Heart left ventricle (tissue), 16 donors: ENCODE measurements at regions not wholly inside any gene's neighbourhood (a gene's known extent, or its start where the extent isn't known, plus 50 kb on each side); places are given as distances from the start of the nearest gene placed in this dataset.

Experiments used
- ATAC-seq, 4 donors: fragments of 200-7000 bp; cut with Tn5 transposase; one replicate each; pipeline ENCODE4 v1.9.1; 2020 to 2022; ENCODE audit warnings: moderate library complexity in 4 of 4, mild to moderate bottlenecking in 3 of 4, moderate number of reproducible peaks in 1 of 4
- DNase-seq, 5 donors: peaks; one replicate each; pipeline ENCODE4 v3.0.0-alpha.2; 2020
- H3K27ac ChIP-seq, 12 donors: fragments of 200-600 bp; sonication (generic) in 4 of 12; one replicate each; pipeline versions ENCODE4 v1.5.0 to v1.8.0; 2016 to 2022; ENCODE audit warnings: mild to moderate bottlenecking in 2 of 12
- H3K27me3 ChIP-seq, 9 donors: fragments of 200-600 bp; sonication (generic) in 2 of 9; one replicate each; pipeline versions ENCODE4 v1.5.1 to v1.8.0; 2016 to 2022; ENCODE audit warnings: mild to moderate bottlenecking in 3 of 9
- H3K36me3 ChIP-seq, 9 donors: fragments of 200-600 bp; sonication (generic) in 2 of 9; one replicate each; pipeline versions ENCODE4 v1.5.0 to v1.8.0; 2018 to 2022; ENCODE audit warnings: mild to moderate bottlenecking in 2 of 9
- H3K4me1 ChIP-seq, 12 donors: fragments of 200-600 bp; sonication (generic) in 4 of 12; one replicate each; pipeline versions ENCODE4 v1.5.0 to v1.8.0; 2016 to 2022; ENCODE audit warnings: mild to moderate bottlenecking in 3 of 12
- H3K4me3 ChIP-seq, 12 donors: fragments of 200-600 bp; sonication (generic) in 4 of 12; one replicate each; pipeline versions ENCODE4 v1.5.0 to v1.8.0; 2017 to 2022; ENCODE audit warnings: mild to moderate bottlenecking in 9 of 12, moderate library complexity in 4 of 12
- H3K9me3 ChIP-seq, 12 donors: fragments of 200-600 bp; sonication (generic) in 4 of 12; one replicate each; pipeline versions ENCODE4 v1.5.0 to v1.8.0; 2016 to 2022; ENCODE audit warnings: mild to moderate bottlenecking in 1 of 12
- POLR2A ChIP-seq, 2 donors: fragments of 450-650 bp; IDR thresholded peaks; one replicate each; pipeline ENCODE4 v1.6.1; 2017; ENCODE audit warnings: antibody characterized with exemption in 2 of 2, mild to moderate bottlenecking in 2 of 2, moderate library complexity in 2 of 2
- WGBS, 4 donors: extraction: QIAGEN DNeasy Blood & Tissue Kit in 2 of 4; methylation state at CpG; one replicate each; pipeline versions ENCODE4 v1.1.5 to v1.1.7; 2013 to 2018; 5-methylcytosine and 5-hydroxymethylcytosine counted together
- intact Hi-C, 10 donors: fragments of 100-400 bp; cut with DNase I; formaldehyde crosslinking; loops; one replicate each; pipeline versions ENCODE4 v1.11.1 to v1.14.2; 2022
- TF ChIP-seq, protein P1 (sequence below), 12 donors: fragments of 200-600 bp; sonication (generic) in 4 of 12; IDR thresholded peaks; one replicate each; pipeline versions ENCODE4 v1.5.0 to v1.8.0; 2018 to 2022; ENCODE audit warnings: antibody characterized with exemption in 12 of 12, mild to moderate bottlenecking in 5 of 12
- donor health status: ischemic (EF 13 %, LVEDD 7.1; RV severe dilation, severe dysfunction).
- donor health status: healthy with polysubstance abuse.
- donor health status: DM: no; HTN: yes; CAD: no.
- donor health status: DM: no; HTN: no; CAD: no.
- donor health status: ischemic (EF 25% LVEDD 6.9; RV normal size, moderate dysfunction).
- donor health status: ischemic (EF 25% LVEDD 5.7; RV mildly dilated, moderate dysfunction).
- donor health status: healthy.
- donor health status: DM: yes; HTN: yes; CAD: no.
- donor health status: ischemic (EF 35%, LVEDD 5.7; RV mildly dilated, moderate dysfunction).
- donor health status: nonischemic (EF 11% LVEDD 7.7; RV severe dilation, severe dysfunction).
- donor health status: DM: yes; HTN: yes; CAD: no.
- donor health status: PGD.
- donor health status: ischemic (EF 29% LVEDD 5.4; RV normal size, mild dysfunction).
- donor health status: nonischemic (EF 23%, LVEDD 6.1; RV moderate dilation, normal function).

DNA sequence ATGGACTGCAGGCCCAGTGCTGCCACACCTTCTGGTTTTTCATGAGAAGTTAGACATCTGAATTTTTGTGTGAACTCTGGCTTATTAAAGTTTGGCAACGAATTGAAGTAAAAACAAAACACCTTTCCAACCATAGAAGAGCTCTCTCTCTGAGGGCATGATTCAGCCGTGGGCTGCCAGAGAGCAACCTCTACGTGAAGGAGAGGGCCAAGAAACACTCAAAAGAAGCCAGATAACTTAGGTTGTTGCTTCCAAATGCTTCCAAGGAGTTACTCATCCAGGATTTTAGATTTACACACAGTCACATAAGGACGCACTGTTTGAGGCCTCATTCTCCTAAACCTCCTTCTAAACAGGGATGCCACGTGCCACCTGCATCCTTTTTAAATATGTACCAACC, 65.5 kb downstream of the NRN1 start:
- no peak for TF ChIP-seq POLR2A (IDR thresholded peaks at IDR 0.05)
- TF ChIP-seq, protein P1, sequence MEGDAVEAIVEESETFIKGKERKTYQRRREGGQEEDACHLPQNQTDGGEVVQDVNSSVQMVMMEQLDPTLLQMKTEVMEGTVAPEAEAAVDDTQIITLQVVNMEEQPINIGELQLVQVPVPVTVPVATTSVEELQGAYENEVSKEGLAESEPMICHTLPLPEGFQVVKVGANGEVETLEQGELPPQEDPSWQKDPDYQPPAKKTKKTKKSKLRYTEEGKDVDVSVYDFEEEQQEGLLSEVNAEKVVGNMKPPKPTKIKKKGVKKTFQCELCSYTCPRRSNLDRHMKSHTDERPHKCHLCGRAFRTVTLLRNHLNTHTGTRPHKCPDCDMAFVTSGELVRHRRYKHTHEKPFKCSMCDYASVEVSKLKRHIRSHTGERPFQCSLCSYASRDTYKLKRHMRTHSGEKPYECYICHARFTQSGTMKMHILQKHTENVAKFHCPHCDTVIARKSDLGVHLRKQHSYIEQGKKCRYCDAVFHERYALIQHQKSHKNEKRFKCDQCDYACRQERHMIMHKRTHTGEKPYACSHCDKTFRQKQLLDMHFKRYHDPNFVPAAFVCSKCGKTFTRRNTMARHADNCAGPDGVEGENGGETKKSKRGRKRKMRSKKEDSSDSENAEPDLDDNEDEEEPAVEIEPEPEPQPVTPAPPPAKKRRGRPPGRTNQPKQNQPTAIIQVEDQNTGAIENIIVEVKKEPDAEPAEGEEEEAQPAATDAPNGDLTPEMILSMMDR (IDR thresholded peaks at IDR 0.05) = no peak
- Histone ChIP-seq H3K27ac (no peak overlapping the region), H3K9me3 (peaks cover 0 to 21% (median 12%) of the 10 kb centered on the region in 12 donors), H3K36me3 (no peaks in the 10 kb centered on the region), H3K4me1 (peaks cover 0 to 14% (median 3%) of the 10 kb centered on the region in 12 donors), H3K4me3 (no peak overlapping the region), H3K27me3 (no peaks in the 10 kb centered on the region)
- DNase-seq = no peak
- WGBS, 4 donors = 76 to 80% (median 80%) methylated on average over 5 of the region's 5 CpGs
- peak in 1 of 4 donors; percentile 76 for ATAC-seq
- intact Hi-C loops = no loop called here

DNA sequence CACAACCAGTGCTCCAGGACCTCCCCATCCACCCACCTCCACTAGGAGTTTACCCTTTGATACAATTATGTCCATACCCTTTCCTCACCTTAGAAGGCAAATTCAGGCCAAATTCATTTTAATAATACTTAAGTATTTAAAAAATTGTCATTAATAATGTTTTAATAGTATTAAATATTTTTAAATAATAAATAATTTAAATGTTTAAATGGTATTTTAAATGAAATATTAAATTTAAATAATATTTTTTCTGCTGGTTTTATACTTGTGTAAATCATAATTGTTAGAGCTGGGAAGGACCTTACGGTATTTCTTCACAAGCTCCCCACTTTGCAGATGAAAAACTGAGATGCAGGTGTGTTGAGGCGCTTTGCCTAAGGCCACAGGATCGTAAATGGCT, 67.8 kb downstream of the NRN1 start:
- no peak overlapping the region for H3K4me3 ChIP-seq
- H3K4me1 ChIP-seq = peaks cover 0 to 14% (median 3%) of the 10 kb centered on the region in 12 donors
- H3K27me3 ChIP-seq = no peaks in the 10 kb centered on the region
- H3K27ac ChIP-seq = no peak overlapping the region
- intact Hi-C loops = no loop called here
- H3K9me3 ChIP-seq = peaks cover 0 to 14% (median 10%) of the 10 kb centered on the region in 12 donors
- no peak for TF ChIP-seq POLR2A (IDR thresholded peaks at IDR 0.05)
- TF ChIP-seq, protein P1 (IDR thresholded peaks at IDR 0.05) = no peak
- 95 to 99% (median 97%) methylated on average over 3 of the region's 3 CpGs for WGBS, 4 donors
- H3K36me3 ChIP-seq = no peaks in the 10 kb centered on the region
- ATAC-seq (no peak), DNase-seq (no peak)

DNA sequence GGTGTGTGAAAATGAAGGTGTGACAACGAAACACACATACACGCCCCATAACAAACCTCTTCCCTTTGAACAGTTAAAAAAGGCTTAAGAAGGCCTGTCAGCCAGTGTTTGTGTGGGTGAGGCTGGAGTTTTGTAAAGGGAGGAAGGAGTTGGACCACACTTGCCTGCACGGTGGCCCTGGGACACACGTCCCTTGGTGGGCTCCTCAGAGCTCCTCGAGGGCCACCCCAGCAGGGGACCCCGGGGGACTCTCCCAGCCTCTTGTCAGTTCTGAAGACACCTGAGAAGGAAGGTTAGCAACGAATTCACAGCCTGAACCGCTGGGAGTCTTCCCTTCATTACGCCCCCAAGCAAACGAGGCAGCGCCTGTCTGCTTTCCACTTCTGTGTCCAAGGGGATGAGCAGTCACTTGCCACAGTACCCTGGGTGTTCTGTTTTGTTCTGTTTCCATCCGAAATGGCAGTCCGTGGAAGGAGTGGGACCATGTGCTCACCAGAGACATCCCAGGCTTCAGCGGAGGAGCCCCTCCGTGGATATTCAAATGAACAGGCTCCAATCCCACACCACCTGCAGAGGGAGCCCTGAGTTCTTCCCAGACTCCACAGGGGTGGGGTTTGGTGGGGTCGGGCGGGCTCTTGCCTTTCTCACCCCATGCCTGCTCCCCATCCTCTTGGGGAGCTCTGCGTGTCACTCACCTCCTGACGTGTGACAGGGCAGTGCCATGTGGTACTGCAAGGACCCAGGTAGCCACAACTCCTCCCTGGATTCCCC, 68.6 kb downstream of the NRN1 start:
- TF ChIP-seq POLR2A (IDR thresholded peaks at IDR 0.05) = no peak
- TF ChIP-seq, protein P1 (IDR thresholded peaks at IDR 0.05) = no peak
- DNase-seq (no peak), ATAC-seq (no peak)
- Histone ChIP-seq H3K4me3 (no peak overlapping the region), H3K9me3 (peaks cover 0 to 9% (median 2%) of the 10 kb centered on the region in 12 donors), H3K27ac (no peak overlapping the region), H3K27me3 (peaks cover 0 to under 1% (median 0%) of the 10 kb centered on the region in 9 donors), H3K4me1 (peaks cover 0 to 14% (median 3%) of the 10 kb centered on the region in 12 donors), H3K36me3 (no peaks in the 10 kb centered on the region)
- intact Hi-C loops = no loop called here
- WGBS, 4 donors = 79 to 88% (median 86%) methylated on average over 17 to 19 of the region's 19 CpGs

DNA sequence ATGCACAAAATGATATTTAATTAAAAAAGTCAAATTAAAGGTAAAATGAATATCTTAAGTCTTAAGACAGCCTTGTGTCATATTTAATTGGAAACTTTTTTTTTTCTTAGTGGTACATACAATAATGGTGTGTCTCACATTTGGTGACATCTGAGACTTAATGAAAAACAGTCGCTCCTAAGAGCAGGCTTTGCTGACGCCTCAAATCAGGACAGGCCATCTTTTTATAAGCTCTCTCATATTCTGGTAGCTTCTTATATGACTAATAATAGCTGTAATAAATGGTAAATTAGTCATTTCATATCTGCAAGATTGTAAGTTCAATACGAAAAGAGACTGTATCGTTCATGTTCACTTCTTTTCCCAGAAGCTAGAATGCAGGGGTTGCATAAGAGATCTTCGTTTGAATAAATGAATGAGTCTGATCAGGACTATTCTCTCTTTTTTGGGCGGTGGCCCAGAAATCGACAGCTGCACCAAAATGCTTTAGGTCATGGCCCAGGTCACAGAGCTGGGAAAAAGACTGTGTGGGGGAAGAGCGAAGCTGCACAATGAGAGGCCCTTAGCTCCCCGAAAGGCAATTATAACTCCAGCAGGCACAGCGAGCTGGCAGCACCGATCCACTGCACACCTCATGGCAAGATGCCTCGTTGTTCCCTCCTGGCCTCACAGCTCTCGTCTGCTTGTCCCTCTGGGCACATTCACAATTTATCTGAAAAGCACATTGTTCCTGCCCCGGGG, 69.4 kb downstream of the NRN1 start:
- Histone ChIP-seq H3K27me3 (peaks cover 0 to 5% (median 0%) of the 10 kb centered on the region in 9 donors), H3K9me3 (peaks cover 0 to 10% (median 0%) of the 10 kb centered on the region in 12 donors), H3K36me3 (no peaks in the 10 kb centered on the region), H3K4me1 (peaks cover 0 to 14% (median 3%) of the 10 kb centered on the region in 12 donors), H3K4me3 (no peak overlapping the region), H3K27ac (no peak overlapping the region)
- WGBS, 4 donors = 73 to 75% (median 74%) methylated on average over 12 to 14 of the region's 14 CpGs
- DNase-seq (no peak), ATAC-seq (peak in 1 of 4 donors; percentile 24)
- TF ChIP-seq POLR2A (IDR thresholded peaks at IDR 0.05) = no peak
- TF ChIP-seq, protein P1 (IDR thresholded peaks at IDR 0.05) = no peak
- intact Hi-C loops = no loop called here
